ENCODE measurements at regions not wholly inside any gene's neighbourhood (a gene's known extent, or its start where the extent isn't known, plus 50 kb on each side); places are given as distances from the start of the nearest gene placed in this dataset.
"Not testable (repeated sequence)": the region's sequence is repeated elsewhere in the genome, so short reads cannot be mapped to it uniquely, and the experiment has no call there.

DNA sequence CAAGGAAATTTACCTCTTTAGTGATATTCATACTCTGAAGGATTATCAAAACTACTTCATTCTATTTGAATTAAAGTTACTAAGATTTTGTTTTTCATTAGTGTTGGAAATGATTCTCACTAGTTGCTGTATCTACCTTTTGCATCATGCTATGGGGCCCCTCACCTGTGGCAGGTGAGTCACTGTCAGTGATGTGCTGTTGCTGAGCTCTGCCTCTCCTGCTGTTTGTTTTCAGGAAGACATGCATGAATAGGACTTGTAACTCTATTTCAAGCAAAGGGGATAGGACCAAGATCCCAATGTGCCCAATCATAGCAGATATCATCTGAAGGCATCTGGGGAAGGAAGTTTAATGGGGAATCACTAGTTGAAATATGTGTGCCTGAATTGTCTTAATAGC lies 57.4 kb upstream of the AGR3 start:
- TF ChIP-seq, protein P1, sequence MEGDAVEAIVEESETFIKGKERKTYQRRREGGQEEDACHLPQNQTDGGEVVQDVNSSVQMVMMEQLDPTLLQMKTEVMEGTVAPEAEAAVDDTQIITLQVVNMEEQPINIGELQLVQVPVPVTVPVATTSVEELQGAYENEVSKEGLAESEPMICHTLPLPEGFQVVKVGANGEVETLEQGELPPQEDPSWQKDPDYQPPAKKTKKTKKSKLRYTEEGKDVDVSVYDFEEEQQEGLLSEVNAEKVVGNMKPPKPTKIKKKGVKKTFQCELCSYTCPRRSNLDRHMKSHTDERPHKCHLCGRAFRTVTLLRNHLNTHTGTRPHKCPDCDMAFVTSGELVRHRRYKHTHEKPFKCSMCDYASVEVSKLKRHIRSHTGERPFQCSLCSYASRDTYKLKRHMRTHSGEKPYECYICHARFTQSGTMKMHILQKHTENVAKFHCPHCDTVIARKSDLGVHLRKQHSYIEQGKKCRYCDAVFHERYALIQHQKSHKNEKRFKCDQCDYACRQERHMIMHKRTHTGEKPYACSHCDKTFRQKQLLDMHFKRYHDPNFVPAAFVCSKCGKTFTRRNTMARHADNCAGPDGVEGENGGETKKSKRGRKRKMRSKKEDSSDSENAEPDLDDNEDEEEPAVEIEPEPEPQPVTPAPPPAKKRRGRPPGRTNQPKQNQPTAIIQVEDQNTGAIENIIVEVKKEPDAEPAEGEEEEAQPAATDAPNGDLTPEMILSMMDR (IDR thresholded peaks at IDR 0.05), result no peak
- TF ChIP-seq POLR2A (IDR thresholded peaks at IDR 0.05), result no peak
- no peak overlapping the region for H3K27ac ChIP-seq
- no peak overlapping the region for H3K4me3 ChIP-seq
- no peaks in the 10 kb centered on the region for H3K4me1 ChIP-seq
- no peaks in the 10 kb centered on the region for H3K36me3 ChIP-seq (ENCODE audit: low read depth, missing control alignments)
- intact Hi-C loops (cut with DNase I; ENCODE audit: low total_unique reads), result no loop called here
- DNase-seq, result no peak
- H3K9me3 ChIP-seq, result no peaks in the 10 kb centered on the region
- H3K27me3 ChIP-seq, result no peaks in the 10 kb centered on the region

DNA sequence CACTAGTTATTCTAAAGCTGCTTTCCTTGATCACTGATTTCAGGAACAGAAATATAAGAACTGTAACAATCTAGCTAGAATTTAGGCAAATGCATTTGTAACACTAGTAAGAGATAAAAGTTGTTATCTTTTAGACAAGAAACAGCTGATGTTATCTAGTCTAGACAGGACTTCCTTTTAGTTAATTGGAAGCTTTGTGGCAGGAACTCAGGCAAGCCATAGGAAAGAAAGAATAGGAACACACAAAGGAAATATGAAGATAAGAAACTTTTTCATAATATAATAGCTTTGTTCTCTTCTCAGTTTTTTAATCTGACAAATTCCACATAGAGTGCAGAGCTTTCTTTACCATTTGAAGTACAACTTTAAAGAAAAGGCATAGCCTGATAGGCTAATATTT lies 59.0 kb upstream of the AGR3 start:
- no peak overlapping the region for H3K4me3 ChIP-seq
- TF ChIP-seq, protein P1 (IDR thresholded peaks at IDR 0.05), result no peak
- TF ChIP-seq POLR2A (IDR thresholded peaks at IDR 0.05), result no peak
- H3K36me3 ChIP-seq (ENCODE audit: low read depth, missing control alignments), result no peaks in the 10 kb centered on the region
- no peak for DNase-seq
- H3K27ac ChIP-seq, result no peak overlapping the region
- H3K9me3 ChIP-seq, result no peaks in the 10 kb centered on the region
- intact Hi-C loops (cut with DNase I; ENCODE audit: low total_unique reads), result no loop called here
- H3K4me1 ChIP-seq, result no peaks in the 10 kb centered on the region
- no peaks in the 10 kb centered on the region for H3K27me3 ChIP-seq

DNA sequence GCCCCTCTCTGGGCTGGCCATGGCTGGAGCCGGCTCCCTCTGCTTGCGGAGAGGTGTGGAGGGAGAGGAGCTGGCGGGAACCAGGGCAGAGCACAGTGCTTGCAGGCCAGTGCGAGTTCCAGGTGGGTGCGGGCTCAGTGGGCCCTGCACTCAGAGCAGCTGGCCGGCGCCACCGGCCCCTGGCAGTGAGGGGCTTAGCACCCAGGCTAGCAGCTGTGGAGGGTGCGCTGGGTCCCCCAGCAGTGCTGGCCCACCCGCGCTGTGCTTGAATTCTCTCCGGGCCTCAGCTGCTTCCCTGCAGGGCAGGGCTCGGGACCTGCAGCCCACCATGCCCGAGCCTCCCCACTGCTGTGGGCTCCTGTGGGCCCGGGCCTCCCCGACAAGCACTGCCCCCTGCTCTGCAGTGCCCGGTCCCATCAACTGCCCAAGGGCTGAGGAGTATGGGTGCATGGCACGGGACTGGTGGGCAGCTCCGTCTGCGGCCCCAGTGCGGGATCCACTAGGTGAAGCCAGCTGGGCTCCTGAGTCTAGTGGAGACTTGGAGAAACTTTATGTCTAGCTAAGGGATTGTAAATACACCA lies 61.2 kb upstream of the AGR3 start:
- intact Hi-C loops (cut with DNase I; ENCODE audit: low total_unique reads), result no loop called here
- Histone ChIP-seq H3K27me3 (no peaks in the 10 kb centered on the region), H3K4me1 (no peaks in the 10 kb centered on the region), H3K36me3 (ENCODE audit: low read depth, missing control alignments) (no peaks in the 10 kb centered on the region), H3K27ac (no peak overlapping the region), H3K9me3 (no peaks in the 10 kb centered on the region), H3K4me3 (no peak overlapping the region)
- 82 to 91% methylated on average over 4 to 16 of the region's 21 CpGs for WGBS, 2 donors
- no peak for TF ChIP-seq POLR2A (IDR thresholded peaks at IDR 0.05)
- TF ChIP-seq, protein P1 (IDR thresholded peaks at IDR 0.05), result no peak
- no peak for DNase-seq

DNA sequence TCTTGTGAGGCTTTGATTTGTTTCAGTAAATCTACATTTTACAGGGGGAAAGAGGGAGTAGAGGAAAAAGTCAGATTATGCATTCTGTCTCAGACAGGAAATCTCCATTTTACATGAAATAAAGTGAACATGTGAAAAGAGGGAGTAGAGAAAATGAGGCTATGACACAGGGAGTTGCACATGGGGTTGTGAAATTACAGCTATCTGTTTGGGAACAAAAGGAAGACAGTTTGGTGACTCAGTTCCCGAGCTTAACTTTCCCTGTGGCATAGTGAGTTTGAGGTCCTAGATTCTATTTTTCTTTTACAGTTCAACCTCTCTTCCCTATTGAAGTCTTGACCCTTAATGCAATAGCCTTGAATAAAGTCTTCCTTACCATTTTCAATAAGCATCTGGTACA lies 63.2 kb upstream of the AGR3 start:
- Histone ChIP-seq H3K27ac (no peak overlapping the region), H3K9me3 (no peaks in the 10 kb centered on the region), H3K4me3 (no peak overlapping the region), H3K4me1 (no peaks in the 10 kb centered on the region), H3K27me3 (no peaks in the 10 kb centered on the region), H3K36me3 (ENCODE audit: low read depth, missing control alignments) (no peaks in the 10 kb centered on the region)
- no peak for TF ChIP-seq POLR2A (IDR thresholded peaks at IDR 0.05)
- TF ChIP-seq, protein P1 (IDR thresholded peaks at IDR 0.05), result no peak
- 87 to 92% methylated on average over 1 of the region's 1 CpG for WGBS, 2 donors
- intact Hi-C loops (cut with DNase I; ENCODE audit: low total_unique reads), result no loop called here
- DNase-seq, result no peak

DNA sequence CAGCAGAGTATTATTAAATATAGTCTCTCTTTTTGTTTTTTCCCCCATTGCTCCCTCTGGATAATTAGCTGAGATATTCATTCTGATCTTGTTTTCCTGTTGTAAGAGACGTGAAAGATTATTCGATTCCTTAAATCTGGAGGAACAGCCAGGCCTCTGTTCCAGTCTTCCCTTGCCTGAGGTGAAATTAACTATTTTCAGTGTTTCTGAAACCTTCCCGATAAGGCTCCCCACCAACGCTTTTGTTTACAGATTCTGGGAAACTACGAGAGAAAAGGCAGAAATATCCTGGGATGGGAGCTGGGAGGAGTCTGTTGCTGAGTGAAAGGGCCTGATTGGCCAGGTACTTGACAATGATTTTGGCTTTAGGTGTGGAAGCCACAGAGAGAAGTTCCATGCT lies 63.6 kb upstream of the AGR3 start:
- no peak for TF ChIP-seq POLR2A (IDR thresholded peaks at IDR 0.05)
- TF ChIP-seq, protein P1 (IDR thresholded peaks at IDR 0.05), result no peak
- WGBS, 2 donors, result 88 to 90% methylated on average over 5 of the region's 5 CpGs
- H3K36me3 ChIP-seq (ENCODE audit: low read depth, missing control alignments), result no peaks in the 10 kb centered on the region
- no peak overlapping the region for H3K4me3 ChIP-seq
- no peaks in the 10 kb centered on the region for H3K27me3 ChIP-seq
- no peaks in the 10 kb centered on the region for H3K9me3 ChIP-seq
- no peak overlapping the region for H3K27ac ChIP-seq
- intact Hi-C loops (cut with DNase I; ENCODE audit: low total_unique reads), result no loop called here
- H3K4me1 ChIP-seq, result no peaks in the 10 kb centered on the region
- no peak for DNase-seq

DNA sequence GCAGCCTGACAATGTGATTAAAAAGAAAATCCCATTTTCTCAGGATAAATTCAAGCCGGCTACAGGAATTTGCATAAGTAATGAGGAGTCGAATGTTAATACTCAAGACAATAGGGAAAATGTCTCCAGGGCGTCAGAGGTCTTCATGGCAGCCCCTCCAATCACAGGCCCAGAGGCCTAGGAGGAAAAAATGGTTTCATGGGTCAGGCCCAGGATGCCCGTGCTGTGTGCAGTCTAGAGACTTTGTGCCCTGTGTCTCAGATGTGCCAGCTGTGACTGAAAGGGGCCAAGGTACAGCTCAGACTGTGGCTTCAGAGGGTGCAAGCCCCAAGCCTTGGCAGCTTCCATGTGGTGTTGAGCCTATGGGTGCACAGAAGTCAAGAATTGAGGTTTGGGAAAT lies 66.3 kb upstream of the AGR3 start:
- H3K27ac ChIP-seq; intact Hi-C loops (cut with DNase I; ENCODE audit: low total_unique reads); H3K4me1 ChIP-seq; H3K27me3 ChIP-seq; H3K9me3 ChIP-seq; DNase-seq; H3K36me3 ChIP-seq (ENCODE audit: low read depth, missing control alignments); H3K4me3 ChIP-seq: not testable (repeated sequence)
- 76 to 82% methylated on average over 4 of the region's 4 CpGs for WGBS, 2 donors
